ENCODE measurements at regions not wholly inside any gene's neighbourhood (a gene's known extent, or its start where the extent isn't known, plus 50 kb on each side); places are given as distances from the start of the nearest gene placed in this dataset.
"Not testable (repeated sequence)": the region's sequence is repeated elsewhere in the genome, so short reads cannot be mapped to it uniquely, and the experiment has no call there.

- no peak for DNase-seq (ENCODE audit: low read depth in 2 of 2)
Observed at GRCh38 chr5:110918683-110919082, 152.8 kb upstream of the TSLP start.

GRCh38 chr5:110923971-110924370 is 147.5 kb upstream of the TSLP start:
- no peak for DNase-seq (ENCODE audit: low read depth in 2 of 2)

GRCh38 chr5:110925398-110925797 is 146.1 kb upstream of the TSLP start:
- DNase-seq (ENCODE audit: low read depth in 2 of 2) = no peak

- DNase-seq (ENCODE audit: low read depth in 2 of 2) = no peak
Observed at GRCh38 chr5:110925916-110926315, 145.6 kb upstream of the TSLP start.

- no peak for DNase-seq (ENCODE audit: low read depth in 2 of 2)
Observed at GRCh38 chr5:110932755-110933488, 138.6 kb upstream of the TSLP start.

- no peak for DNase-seq (ENCODE audit: low read depth in 2 of 2)
Observed at GRCh38 chr5:110940136-110940535, 131.4 kb upstream of the TSLP start.

- DNase-seq (ENCODE audit: low read depth in 2 of 2) = no peak
Observed at GRCh38 chr5:110945874-110946436, 125.6 kb upstream of the TSLP start.

GRCh38 chr5:110951373-110951791 is 120.1 kb upstream of the TSLP start:
- DNase-seq (ENCODE audit: low read depth in 2 of 2) = no peak

- no peak for DNase-seq (ENCODE audit: low read depth in 2 of 2)
Observed at GRCh38 chr5:110956280-110956912, 115.1 kb upstream of the TSLP start.

GRCh38 chr5:110956913-110957813 is 114.3 kb upstream of the TSLP start:
- DNase-seq (ENCODE audit: low read depth in 2 of 2) = no peak

GRCh38 chr5:110957934-110958333 is 113.6 kb upstream of the TSLP start:
- no peak for DNase-seq (ENCODE audit: low read depth in 2 of 2)

GRCh38 chr5:110963495-110963894 is 108.0 kb upstream of the TSLP start:
- no peak for DNase-seq (ENCODE audit: low read depth in 2 of 2)

- DNase-seq (ENCODE audit: low read depth in 2 of 2) = no peak
Observed at GRCh38 chr5:110965773-110966581, 105.5 kb upstream of the TSLP start.

- no peak for DNase-seq (ENCODE audit: low read depth in 2 of 2)
Observed at GRCh38 chr5:110968246-110969005, 103.1 kb upstream of the TSLP start.

GRCh38 chr5:110969502-110969901 is 102.0 kb upstream of the TSLP start:
- no peak for DNase-seq (ENCODE audit: low read depth in 2 of 2)

- no peak for DNase-seq (ENCODE audit: low read depth in 2 of 2)
Observed at GRCh38 chr5:110973510-110973909, 98.0 kb upstream of the TSLP start.

- no peak for DNase-seq (ENCODE audit: low read depth in 2 of 2)
Observed at GRCh38 chr5:110977915-110978314, 93.6 kb upstream of the TSLP start.

- DNase-seq (ENCODE audit: low read depth in 2 of 2) = not testable (repeated sequence)
Observed at GRCh38 chr5:110985882-110986281, 85.6 kb upstream of the TSLP start.

- DNase-seq (ENCODE audit: low read depth in 2 of 2) = not testable (repeated sequence)
Observed at GRCh38 chr5:110987573-110987972, 83.9 kb upstream of the TSLP start.

- no peak for DNase-seq (ENCODE audit: low read depth in 2 of 2)
Observed at GRCh38 chr5:110996742-110997141, 74.8 kb upstream of the TSLP start.

Measured in dermis microvascular lymphatic vessel endothelial cell (primary cell).